ENCODE measurements at regions not wholly inside any gene's neighbourhood (a gene's known extent, or its start where the extent isn't known, plus 50 kb on each side); places are given as distances from the start of the nearest gene placed in this dataset.
A peak's percentile ranks its signal among the peaks of the same experiment; 100 is the strongest.

- peak overlapping the region in 1 of 2 donors; percentile 50 for H3K27ac Mint-ChIP-seq
- peaks cover 4 to 14% of the 10 kb centered on the region in 2 donors for H3K4me1 Mint-ChIP-seq (ENCODE audit: low read depth in 2 of 2)
Observed at GRCh38 chr21:34192646-34193285, 119.4 kb downstream of the MRPS6 start.

GRCh38 chr21:34195335-34195734 lies 122.0 kb downstream of the MRPS6 start:
- H3K4me3 Mint-ChIP-seq: no peak overlapping the region

More at GRCh38 chr21:34192646-34193285, 119.4 kb downstream of the MRPS6 start:
- H3K4me3 Mint-ChIP-seq: no peak overlapping the region
- ATAC-seq (replicated peaks) (peak; percentile 67), DNase-seq (no peak)
- H3K27me3 Mint-ChIP-seq: no peaks in the 10 kb centered on the region
- H3K9me3 Mint-ChIP-seq: no peaks in the 10 kb centered on the region
- no peaks in the 10 kb centered on the region for H3K36me3 Mint-ChIP-seq (ENCODE audit: insufficient read depth)

GRCh38 chr21:34196996-34197395 lies 123.6 kb downstream of the MRPS6 start:
- Mint-ChIP-seq H3K4me1 (ENCODE audit: low read depth in 2 of 2) (peaks cover 19 to 23% of the 10 kb centered on the region in 2 donors), H3K4me3 (no peak overlapping the region), H3K27me3 (no peaks in the 10 kb centered on the region), H3K9me3 (no peaks in the 10 kb centered on the region), H3K27ac (no peak overlapping the region), H3K36me3 (ENCODE audit: insufficient read depth) (no peaks in the 10 kb centered on the region)
- DNase-seq (no peak), ATAC-seq (replicated peaks) (no peak)

More at GRCh38 chr21:34195335-34195734, 122.0 kb downstream of the MRPS6 start:
- no peaks in the 10 kb centered on the region for H3K27me3 Mint-ChIP-seq
- DNase-seq: no peak
- no peak for ATAC-seq (replicated peaks)
- H3K9me3 Mint-ChIP-seq: no peaks in the 10 kb centered on the region
- H3K4me1 Mint-ChIP-seq (ENCODE audit: low read depth in 2 of 2): peaks cover 15 to 26% of the 10 kb centered on the region in 2 donors
- H3K36me3 Mint-ChIP-seq (ENCODE audit: insufficient read depth): no peaks in the 10 kb centered on the region
- H3K27ac Mint-ChIP-seq: no peak overlapping the region

GRCh38 chr21:34197561-34197960 lies 124.2 kb downstream of the MRPS6 start:
- Mint-ChIP-seq H3K4me3 (no peak overlapping the region), H3K9me3 (no peaks in the 10 kb centered on the region), H3K27ac (peak overlapping the region; percentile 33 to 49), H3K4me1 (ENCODE audit: low read depth in 2 of 2) (peaks cover 19 to 23% of the 10 kb centered on the region in 2 donors), H3K27me3 (peaks cover 0 to 3% of the 10 kb centered on the region in 2 donors), H3K36me3 (ENCODE audit: insufficient read depth) (no peaks in the 10 kb centered on the region)
- ATAC-seq (replicated peaks) (no peak), DNase-seq (no peak)

GRCh38 chr21:34198231-34199120 lies 125.1 kb downstream of the MRPS6 start:
- Mint-ChIP-seq H3K4me3 (peak overlapping the region; percentile 7 to 52), H3K27me3 (peaks cover 0 to 6% of the 10 kb centered on the region in 2 donors), H3K9me3 (no peaks in the 10 kb centered on the region), H3K36me3 (ENCODE audit: insufficient read depth) (no peaks in the 10 kb centered on the region), H3K27ac (peak overlapping the region; percentile 33 to 86), H3K4me1 (ENCODE audit: low read depth in 2 of 2) (peaks cover 16 to 18% of the 10 kb centered on the region in 2 donors)
- DNase-seq (no peak), ATAC-seq (replicated peaks) (peak; percentile 77)

- Mint-ChIP-seq H3K36me3 (ENCODE audit: insufficient read depth) (no peaks in the 10 kb centered on the region), H3K27me3 (peaks cover 0 to 6% of the 10 kb centered on the region in 2 donors), H3K9me3 (no peaks in the 10 kb centered on the region), H3K4me3 (peak overlapping the region; percentile 7 to 52), H3K27ac (peak overlapping the region; percentile 33 to 86), H3K4me1 (ENCODE audit: low read depth in 2 of 2) (peaks cover 16 to 18% of the 10 kb centered on the region in 2 donors)
- DNase-seq (no peak), ATAC-seq (replicated peaks) (no peak)
Observed at GRCh38 chr21:34199121-34199910, 125.9 kb downstream of the MRPS6 start.

- H3K36me3 Mint-ChIP-seq (ENCODE audit: insufficient read depth): no peaks in the 10 kb centered on the region
- peaks cover 16 to 18% of the 10 kb centered on the region in 2 donors for H3K4me1 Mint-ChIP-seq (ENCODE audit: low read depth in 2 of 2)
- ATAC-seq (replicated peaks) (no peak), DNase-seq (no peak)
- peak overlapping the region; percentile 61 to 74 for H3K4me3 Mint-ChIP-seq
- no peaks in the 10 kb centered on the region for H3K9me3 Mint-ChIP-seq
- peak overlapping the region; percentile 44 to 68 for H3K27ac Mint-ChIP-seq
- H3K27me3 Mint-ChIP-seq: peaks cover 0 to 6% of the 10 kb centered on the region in 2 donors
Observed at GRCh38 chr21:34200288-34200905, 127.0 kb downstream of the MRPS6 start.

GRCh38 chr21:34201001-34201400 lies 127.6 kb downstream of the MRPS6 start:
- ATAC-seq (replicated peaks) (no peak), DNase-seq (no peak)
- peaks cover 16 to 18% of the 10 kb centered on the region in 2 donors for H3K4me1 Mint-ChIP-seq (ENCODE audit: low read depth in 2 of 2)
- H3K27me3 Mint-ChIP-seq: peaks cover 0 to 6% of the 10 kb centered on the region in 2 donors
- no peaks in the 10 kb centered on the region for H3K9me3 Mint-ChIP-seq
- peak overlapping the region; percentile 61 to 74 for H3K4me3 Mint-ChIP-seq
- H3K27ac Mint-ChIP-seq: peak overlapping the region; percentile 44 to 68
- no peaks in the 10 kb centered on the region for H3K36me3 Mint-ChIP-seq (ENCODE audit: insufficient read depth)

- DNase-seq: no peak
- H3K36me3 Mint-ChIP-seq (ENCODE audit: insufficient read depth): no peaks in the 10 kb centered on the region
- H3K4me1 Mint-ChIP-seq (ENCODE audit: low read depth in 2 of 2): peaks cover 16 to 18% of the 10 kb centered on the region in 2 donors
- no peak for ATAC-seq (replicated peaks)
- H3K9me3 Mint-ChIP-seq: no peaks in the 10 kb centered on the region
- peak overlapping the region; percentile 61 to 74 for H3K4me3 Mint-ChIP-seq
- H3K27ac Mint-ChIP-seq: peak overlapping the region; percentile 5 to 68
- peaks cover 0 to 6% of the 10 kb centered on the region in 2 donors for H3K27me3 Mint-ChIP-seq
Observed at GRCh38 chr21:34201481-34201858, 128.1 kb downstream of the MRPS6 start.

GRCh38 chr21:34202553-34203372 lies 129.4 kb downstream of the MRPS6 start:
- Mint-ChIP-seq H3K36me3 (ENCODE audit: insufficient read depth) (no peaks in the 10 kb centered on the region), H3K4me3 (peak overlapping the region; percentile 43 to 74), H3K27me3 (peaks cover 0 to 6% of the 10 kb centered on the region in 2 donors), H3K4me1 (ENCODE audit: low read depth in 2 of 2) (peaks cover 16 to 18% of the 10 kb centered on the region in 2 donors), H3K27ac (no peak overlapping the region), H3K9me3 (no peaks in the 10 kb centered on the region)
- no peak for DNase-seq
- ATAC-seq (replicated peaks): no peak

GRCh38 chr21:34203851-34204420 lies 130.6 kb downstream of the MRPS6 start:
- no peak for DNase-seq
- H3K27me3 Mint-ChIP-seq: peaks cover 0 to 6% of the 10 kb centered on the region in 2 donors

More at GRCh38 chr21:34203851-34204420, 130.6 kb downstream of the MRPS6 start:
- Mint-ChIP-seq H3K4me1 (ENCODE audit: low read depth in 2 of 2) (peaks cover 10 to 11% of the 10 kb centered on the region in 2 donors), H3K4me3 (no peak overlapping the region), H3K36me3 (ENCODE audit: insufficient read depth) (no peaks in the 10 kb centered on the region), H3K27ac (no peak overlapping the region), H3K9me3 (no peaks in the 10 kb centered on the region)
- no peak for ATAC-seq (replicated peaks)

Data from effector memory CD8-positive, alpha-beta T cell (primary cell).